Naive thymus-derived CD4-positive, alpha-beta T cell (primary cell): ENCODE measurements at regions not wholly inside any gene's neighbourhood (a gene's known extent, or its start where the extent isn't known, plus 50 kb on each side); places are given as distances from the start of the nearest gene placed in this dataset.

Experiments
- ATAC-seq: fragments of 150-1000 bp; cut with Tn5 transposase; 2 replicates; pipeline ENCODE4 v1.10.0; 2021; ENCODE audit warnings: mild to moderate bottlenecking, moderate library complexity
- CTCF ChIA-PET: fragments of 350-600 bp; sonication (Branson Sonifier 250); formaldehyde crosslinking; loops from one replicate; lab custom pipeline; 2021; ENCODE audit warnings: antibody characterized with exemption; lab: Charles Lee
- POLR2A ChIA-PET: fragments of 350-600 bp; sonication (Branson Sonifier 250); formaldehyde crosslinking; loops from one replicate; lab custom pipeline; 2021; ENCODE audit warnings: antibody characterized with exemption, inconsistent platforms; lab: Charles Lee
- DNase-seq, 9 donors: peaks; one replicate each; pipeline versions ENCODE4 v3.0.0 to v3.0.0-alpha.2; 2020 to 2022; ENCODE audit warnings: mixed read lengths in 1 of 9
- H3K27ac ChIP-seq: one replicate; pipeline ENCODE4 v1.7.0; 2013; ENCODE audit warnings: mild to moderate bottlenecking, low read depth, low read length, moderate library complexity
- H3K27me3 ChIP-seq, 2 donors: one replicate each; pipeline ENCODE4 v1.7.0; 2013; ENCODE audit warnings: low read length in 2 of 2, mild to moderate bottlenecking in 2 of 2, moderate library complexity in 2 of 2; ENCODE audit not compliant: control insufficient read depth in 2 of 2, insufficient read depth in 2 of 2
- H3K36me3 ChIP-seq, 3 experiments: 1 replicate in 2 of 3; 2 replicates in 1 of 3; pipeline ENCODE4 v1.7.0; 2013; ENCODE audit warnings: low read length in 3 of 3, mild to moderate bottlenecking in 3 of 3, moderate library complexity in 1 of 3; ENCODE audit not compliant: insufficient read depth in 3 of 3, control insufficient read depth in 2 of 3
- H3K4me1 ChIP-seq, 2 donors: one replicate each; pipeline ENCODE4 v1.7.0; 2013; ENCODE audit warnings: low read length in 2 of 2, mild to moderate bottlenecking in 2 of 2, moderate library complexity in 1 of 2; ENCODE audit not compliant: control insufficient read depth in 2 of 2, insufficient read depth in 2 of 2
- H3K4me3 ChIP-seq: 2 replicates; pipeline ENCODE4 v1.7.0; 2013; ENCODE audit warnings: mild to moderate bottlenecking, low read length
- H3K9me3 ChIP-seq, 3 experiments: 1 replicate in 2 of 3; 2 replicates in 1 of 3; pipeline ENCODE4 v1.7.0; 2013; ENCODE audit warnings: low read length in 3 of 3; ENCODE audit not compliant: control insufficient read depth in 2 of 3
- H3K27ac Mint-ChIP-seq, 9 donors: one replicate each; pipeline ENCODE4 v1.8.0; 2020 to 2022; ENCODE audit warnings: mixed read lengths in 9 of 9, mild to moderate bottlenecking in 8 of 9, moderate library complexity in 5 of 9, inconsistent platforms in 2 of 9
- H3K27me3 Mint-ChIP-seq, 5 donors: one replicate each; pipeline ENCODE4 v1.8.0; 2021 to 2022; ENCODE audit warnings: mixed read lengths in 5 of 5, mild to moderate bottlenecking in 1 of 5
- H3K36me3 Mint-ChIP-seq, 5 donors: one replicate each; pipeline ENCODE4 v1.8.0; 2020 to 2022; ENCODE audit warnings: mixed read lengths in 5 of 5, mild to moderate bottlenecking in 3 of 5, inconsistent platforms in 1 of 5
- H3K4me1 Mint-ChIP-seq, 7 donors: one replicate each; pipeline ENCODE4 v1.8.0; 2020 to 2022; ENCODE audit warnings: mixed read lengths in 7 of 7, mild to moderate bottlenecking in 3 of 7, inconsistent platforms in 1 of 7
- H3K4me3 Mint-ChIP-seq, 10 donors: one replicate each; pipeline ENCODE4 v1.8.0; 2020 to 2022; ENCODE audit warnings: mild to moderate bottlenecking in 10 of 10, mixed read lengths in 10 of 10, moderate library complexity in 6 of 10, inconsistent platforms in 2 of 10
- H3K9me3 Mint-ChIP-seq, 11 donors: one replicate each; pipeline ENCODE4 v1.8.0; 2020 to 2022; ENCODE audit warnings: mixed read lengths in 11 of 11, mild to moderate bottlenecking in 4 of 11, inconsistent platforms in 1 of 11, moderate library complexity in 1 of 11
- intact Hi-C, 2 donors: fragments of 100-400 bp; cut with micrococcal nuclease; formaldehyde crosslinking; loops; one replicate each; pipeline ENCODE4 v1.15.1; 2023

DNA sequence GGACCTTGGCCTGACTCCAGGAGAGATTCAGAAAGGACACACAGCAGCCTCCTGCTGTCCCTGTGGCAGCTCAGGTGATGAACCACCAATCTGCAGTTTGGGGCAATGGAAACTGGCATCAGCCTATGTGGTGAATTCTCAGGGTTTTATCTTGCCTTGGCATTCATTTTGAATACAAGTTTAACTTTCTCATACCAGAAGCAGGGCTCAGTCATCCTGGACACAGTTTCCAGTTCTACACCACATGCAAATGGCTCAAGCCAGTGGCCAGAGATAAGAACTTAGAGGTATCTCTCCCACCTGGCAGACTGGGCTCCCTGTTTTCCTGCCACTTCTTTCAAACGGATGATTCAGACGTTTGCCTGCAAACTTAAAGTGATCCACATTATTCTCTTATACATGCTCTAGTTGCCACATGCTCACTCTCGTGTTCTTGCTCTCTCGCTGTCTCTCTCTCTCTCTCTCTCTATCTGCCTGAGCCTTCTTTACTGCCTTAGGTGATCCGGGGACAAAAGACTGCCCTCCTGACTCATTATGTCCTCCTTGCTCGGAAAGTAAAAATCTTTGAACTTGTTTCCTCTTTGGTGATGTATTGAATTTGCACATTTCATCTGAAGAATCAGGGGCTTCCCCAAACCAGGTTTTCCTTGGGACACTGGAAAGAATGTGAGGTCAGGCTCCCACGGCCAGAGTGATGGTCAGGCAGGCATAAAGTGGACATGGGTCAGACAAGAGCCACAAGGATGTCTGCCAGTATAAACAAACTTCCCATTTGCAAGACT, 99.6 kb upstream of the STT3B start:
- peaks cover 9 to 44% (median 24%) of the 10 kb centered on the region in 11 donors for H3K9me3 Mint-ChIP-seq

DNA sequence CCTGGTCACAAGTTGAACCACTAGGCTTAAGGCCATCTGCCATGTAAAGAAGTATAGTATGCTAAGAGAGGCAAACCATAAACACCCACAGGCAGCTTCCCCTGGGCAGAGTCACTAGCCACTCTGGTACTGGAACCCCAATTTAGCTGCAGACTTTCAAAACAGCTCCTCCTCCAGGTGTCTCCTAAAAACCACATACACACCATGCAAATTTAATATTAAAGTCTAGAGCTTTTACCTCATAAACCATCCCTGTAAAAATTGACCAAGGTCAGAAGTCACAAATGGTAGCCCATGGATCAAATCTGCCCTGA, 99.1 kb upstream of the STT3B start:
- no peaks in the 10 kb centered on the region for H3K27me3 ChIP-seq
- Mint-ChIP-seq H3K36me3 (peaks cover 0 to 21% (median 19%) of the 10 kb centered on the region in 5 donors), H3K4me1 (peaks cover 0 to 5% (median 0%) of the 10 kb centered on the region in 7 donors), H3K27me3 (no peaks in the 10 kb centered on the region), H3K9me3 (peaks cover 7 to 43% (median 24%) of the 10 kb centered on the region in 11 donors), H3K27ac (no peak overlapping the region), H3K4me3 (no peak overlapping the region)
- no peak overlapping the region for H3K4me3 ChIP-seq
- ATAC-seq (no peak), DNase-seq (no peak)
- intact Hi-C loops, result no loop called here
- peaks cover 0 to 11% (median 0%) of the 10 kb centered on the region in 3 experiments for H3K9me3 ChIP-seq
- no peaks in the 10 kb centered on the region for H3K36me3 ChIP-seq
- H3K4me1 ChIP-seq, result no peaks in the 10 kb centered on the region
- ChIA-PET POLR2A (no interaction called here), CTCF (interaction anchor here (0.6 kb wide), 1 partner anchor 206 kb away, joined by 3 read pairs; no protein-coding TSS in a partner anchor)
- H3K27ac ChIP-seq, result no peak overlapping the region

More for the DNA sequence above, 99.6 kb upstream of the STT3B start:
- Histone ChIP-seq H3K27me3 (no peaks in the 10 kb centered on the region), H3K4me3 (no peak overlapping the region), H3K4me1 (no peaks in the 10 kb centered on the region), H3K36me3 (no peaks in the 10 kb centered on the region), H3K9me3 (peaks cover 0 to 11% (median 0%) of the 10 kb centered on the region in 3 experiments), H3K27ac (no peak overlapping the region)
- H3K4me3 Mint-ChIP-seq, result no peak overlapping the region
- H3K4me1 Mint-ChIP-seq, result peaks cover 0 to 5% (median 0%) of the 10 kb centered on the region in 7 donors
- CTCF ChIA-PET, result interaction anchor here (0.6 kb wide), 1 partner anchor 206 kb away, joined by 3 read pairs; no protein-coding TSS in a partner anchor
- H3K27ac Mint-ChIP-seq, result peak overlapping the region in 1 of 9 donors; percentile 11
- peaks cover 0 to 22% (median 19%) of the 10 kb centered on the region in 5 donors for H3K36me3 Mint-ChIP-seq
- DNase-seq, result no peak
- intact Hi-C loops, result no loop called here
- POLR2A ChIA-PET, result no interaction called here
- no peak for ATAC-seq
- no peaks in the 10 kb centered on the region for H3K27me3 Mint-ChIP-seq

GRCh38 chr3:31434819-31435218, 97.9 kb upstream of the STT3B start:
- Histone ChIP-seq H3K36me3 (no peaks in the 10 kb centered on the region), H3K4me1 (no peaks in the 10 kb centered on the region), H3K27ac (no peak overlapping the region), H3K4me3 (no peak overlapping the region), H3K27me3 (no peaks in the 10 kb centered on the region), H3K9me3 (peaks cover 0 to 11% (median 0%) of the 10 kb centered on the region in 3 experiments)
- ATAC-seq (no peak), DNase-seq (no peak)
- H3K4me1 Mint-ChIP-seq, result peaks cover 0 to 8% (median 0%) of the 10 kb centered on the region in 7 donors
- POLR2A ChIA-PET, result no interaction called here
- intact Hi-C loops, result no loop called here
- H3K27ac Mint-ChIP-seq, result no peak overlapping the region
- peaks cover 0 to 19% (median 15%) of the 10 kb centered on the region in 5 donors for H3K36me3 Mint-ChIP-seq
- CTCF ChIA-PET, result no interaction called here
- H3K9me3 Mint-ChIP-seq, result peaks cover 7 to 33% (median 19%) of the 10 kb centered on the region in 11 donors
- no peak overlapping the region for H3K4me3 Mint-ChIP-seq
- no peaks in the 10 kb centered on the region for H3K27me3 Mint-ChIP-seq

DNA sequence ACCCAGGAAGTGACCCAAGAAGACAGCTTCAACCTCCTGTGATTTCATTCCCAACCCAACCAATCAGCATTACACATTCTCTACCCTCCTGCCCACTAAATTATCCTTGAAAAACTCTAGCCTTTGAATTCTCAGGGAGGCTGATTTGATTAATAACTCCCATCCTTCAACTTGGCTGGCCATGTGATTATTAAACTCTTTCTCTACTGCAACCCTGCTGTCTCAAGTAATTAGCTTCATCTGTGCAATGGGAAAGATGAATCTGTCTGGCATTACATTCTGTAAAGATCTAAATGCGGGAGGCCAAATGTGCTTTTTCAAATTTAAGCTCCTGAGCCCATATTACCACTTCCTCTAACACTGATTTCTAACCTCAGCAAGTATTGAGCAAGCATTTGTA, 95.9 kb upstream of the STT3B start:
- ChIA-PET POLR2A (interaction anchor here (0.6 to 1.4 kb wide), 2 partner anchors 25 to 64 kb away, joined by 3 to 4 read pairs; no protein-coding TSS in a partner anchor), CTCF (no interaction called here)

GRCh38 chr3:31438742-31439141, 94.0 kb upstream of the STT3B start:
- no peak for DNase-seq
- Histone ChIP-seq H3K9me3 (peaks cover 0 to 11% (median 0%) of the 10 kb centered on the region in 3 experiments), H3K36me3 (no peaks in the 10 kb centered on the region), H3K27ac (no peak overlapping the region), H3K4me3 (no peak overlapping the region), H3K4me1 (peaks cover 0 to 3% of the 10 kb centered on the region in 2 donors), H3K27me3 (no peaks in the 10 kb centered on the region)
- H3K27ac Mint-ChIP-seq, result no peak overlapping the region
- H3K4me1 Mint-ChIP-seq, result peaks cover 3 to 24% (median 11%) of the 10 kb centered on the region in 7 donors
- ChIA-PET POLR2A (no interaction called here), CTCF (interaction anchor here (0.8 kb wide), 1 partner anchor 112 kb away, joined by 3 read pairs; no protein-coding TSS in a partner anchor)
- intact Hi-C loops, result no loop called here
- no peak for ATAC-seq
- H3K4me3 Mint-ChIP-seq, result no peak overlapping the region
- H3K27me3 Mint-ChIP-seq, result no peaks in the 10 kb centered on the region
- peaks cover 0 to 19% (median 15%) of the 10 kb centered on the region in 5 donors for H3K36me3 Mint-ChIP-seq
- peaks cover 7 to 33% (median 19%) of the 10 kb centered on the region in 11 donors for H3K9me3 Mint-ChIP-seq

More for the DNA sequence above, 95.9 kb upstream of the STT3B start:
- no peaks in the 10 kb centered on the region for H3K27me3 Mint-ChIP-seq
- no peak for ATAC-seq
- Histone ChIP-seq H3K27me3 (no peaks in the 10 kb centered on the region), H3K4me1 (no peaks in the 10 kb centered on the region), H3K36me3 (no peaks in the 10 kb centered on the region), H3K27ac (no peak overlapping the region), H3K4me3 (no peak overlapping the region), H3K9me3 (peaks cover 0 to 11% (median 0%) of the 10 kb centered on the region in 3 experiments)
- peaks cover 0 to 15% (median 6%) of the 10 kb centered on the region in 7 donors for H3K4me1 Mint-ChIP-seq
- peaks cover 7 to 33% (median 19%) of the 10 kb centered on the region in 11 donors for H3K9me3 Mint-ChIP-seq
- H3K4me3 Mint-ChIP-seq, result no peak overlapping the region
- no peak for DNase-seq
- no peak overlapping the region for H3K27ac Mint-ChIP-seq
- H3K36me3 Mint-ChIP-seq, result peaks cover 0 to 19% (median 15%) of the 10 kb centered on the region in 5 donors
- intact Hi-C loops, result no loop called here

GRCh38 chr3:31439890-31440750, 92.6 kb upstream of the STT3B start:
- peaks cover 0 to 15% (median 13%) of the 10 kb centered on the region in 5 donors for H3K36me3 Mint-ChIP-seq
- Histone ChIP-seq H3K27me3 (no peaks in the 10 kb centered on the region), H3K36me3 (no peaks in the 10 kb centered on the region), H3K9me3 (peaks cover 0 to 11% (median 0%) of the 10 kb centered on the region in 3 experiments), H3K4me3 (no peak overlapping the region), H3K27ac (no peak overlapping the region), H3K4me1 (peaks cover 0 to 5% of the 10 kb centered on the region in 2 donors)
- intact Hi-C loops, result loop anchor here in 1 of 2 donors (10.0 kb wide), 1 partner anchor 665 kb away; no protein-coding TSS in a partner anchor
- POLR2A ChIA-PET, result no interaction called here
- no peak for DNase-seq
- H3K9me3 Mint-ChIP-seq, result peaks cover 7 to 27% (median 16%) of the 10 kb centered on the region in 11 donors
- H3K4me3 Mint-ChIP-seq, result no peak overlapping the region
- H3K4me1 Mint-ChIP-seq, result peaks cover 4 to 36% (median 23%) of the 10 kb centered on the region in 7 donors
- CTCF ChIA-PET, result interaction anchor here (0.7 kb wide), 1 partner anchor 22 kb away, joined by 5 read pairs; no protein-coding TSS in a partner anchor
- H3K27ac Mint-ChIP-seq, result peak overlapping the region in 1 of 9 donors; percentile 10
- no peak for ATAC-seq
- H3K27me3 Mint-ChIP-seq, result no peaks in the 10 kb centered on the region
